HG02623 (cell line): ENCODE measurements at regions not wholly inside any gene's neighbourhood (a gene's known extent, or its start where the extent isn't known, plus 50 kb on each side); places are given as distances from the start of the nearest gene placed in this dataset.

ENCODE experiments used
- ATAC-seq: cut with Tn5 transposase; IDR thresholded peaks from one replicate; pipeline ENCODE4 v1.9.1; 2021; ENCODE audit warnings: moderate library complexity; ENCODE audit not compliant: unreplicated experiment

DNA sequence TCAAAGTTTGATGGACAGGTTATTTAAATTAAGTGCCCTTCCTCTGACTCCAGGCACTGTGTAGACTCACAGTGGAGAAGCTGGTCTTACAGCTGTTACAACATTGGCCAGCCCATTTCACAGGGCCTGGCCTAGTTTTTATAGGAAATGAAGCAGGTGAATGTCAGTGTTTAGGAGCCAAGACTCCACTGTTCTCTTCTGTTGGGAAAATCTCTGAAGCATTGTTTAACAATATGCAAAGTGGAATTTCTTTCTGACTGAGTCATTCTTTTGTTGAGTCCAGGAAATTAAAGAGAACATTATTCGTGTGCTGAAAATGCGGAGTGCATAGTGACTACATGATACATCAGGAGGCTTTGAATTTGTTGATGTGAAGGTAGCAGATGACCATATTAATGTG, 64.7 kb downstream of the ARRDC4 start:
- ATAC-seq = no peak

DNA sequence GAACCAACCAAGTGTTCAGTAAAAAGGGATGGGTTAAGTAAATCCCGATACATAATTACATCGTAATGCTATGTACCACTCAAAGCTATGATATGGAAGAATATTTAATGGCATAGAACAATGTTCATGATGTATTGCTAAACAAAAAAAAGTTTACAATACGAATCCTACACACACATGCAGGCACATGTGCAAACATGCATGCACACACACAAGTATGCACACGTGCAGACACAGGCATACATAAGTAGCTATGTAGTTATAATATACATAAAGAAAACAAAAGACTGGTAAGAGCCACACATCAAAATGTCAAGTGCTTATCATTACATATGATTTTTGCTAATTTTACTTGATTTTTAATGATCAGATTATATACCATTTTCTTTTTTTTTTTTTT, 74.2 kb downstream of the ARRDC4 start:
- ATAC-seq = no peak

DNA sequence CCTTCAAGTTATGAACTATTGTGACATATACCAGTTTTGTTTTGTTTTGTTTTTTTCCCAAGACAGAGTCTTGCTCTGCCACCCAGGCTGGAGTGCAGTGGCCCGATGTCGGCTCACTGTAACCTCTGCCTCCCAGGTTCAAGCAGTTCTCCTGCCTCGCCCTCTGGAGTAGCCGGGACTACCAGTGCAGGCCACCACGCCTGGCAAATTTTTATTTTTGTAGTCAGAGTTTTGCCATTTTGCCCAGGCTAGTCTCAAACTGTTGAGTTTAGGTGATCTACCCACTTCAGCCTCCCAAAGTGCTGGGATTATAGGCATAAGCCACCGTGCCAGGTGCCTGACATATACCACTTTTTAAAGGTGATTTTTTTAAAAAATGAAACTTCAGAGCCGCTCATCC, 74.6 kb downstream of the ARRDC4 start:
- ATAC-seq = no peak

DNA sequence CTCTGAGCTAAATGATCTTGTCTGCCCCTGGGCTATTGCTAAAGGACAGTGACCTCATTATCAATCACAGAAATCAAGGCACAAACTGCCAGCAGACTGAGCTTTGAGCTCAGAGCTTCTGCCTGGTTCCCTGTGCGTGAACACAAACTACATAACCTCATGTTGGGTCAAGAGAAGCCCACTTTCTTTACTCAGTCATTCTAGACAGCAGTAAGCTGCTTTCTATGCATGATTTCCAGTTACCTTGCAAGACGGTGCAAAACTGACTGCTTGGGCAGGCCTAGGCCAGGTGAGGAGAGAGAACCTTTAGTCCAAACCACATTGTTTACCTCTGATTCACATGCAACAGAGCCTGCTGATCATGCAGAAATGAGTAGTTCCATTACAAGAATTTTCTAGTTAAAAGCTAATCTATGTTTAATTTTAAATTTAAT, 75.1 kb downstream of the ARRDC4 start:
- no peak for ATAC-seq

DNA sequence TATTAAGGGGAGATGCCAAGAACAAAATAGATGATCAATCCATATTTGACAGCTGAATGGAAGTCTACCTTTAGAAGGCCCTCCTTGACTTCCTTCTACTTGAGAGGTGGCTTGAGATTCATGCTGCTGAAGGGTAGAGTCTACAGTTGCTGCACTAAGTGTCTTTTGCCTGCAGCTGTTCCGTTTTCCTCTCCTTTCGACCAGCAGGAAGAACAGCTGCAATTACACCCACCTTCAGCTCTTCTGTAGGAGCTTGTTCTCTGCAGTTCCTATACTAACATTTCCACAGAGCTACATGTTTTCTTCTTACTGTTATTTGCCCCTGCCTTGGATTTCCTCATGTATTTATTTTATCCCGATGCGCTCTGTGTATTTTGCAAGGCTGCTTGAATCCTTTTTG, 79.1 kb downstream of the ARRDC4 start:
- no peak for ATAC-seq

DNA sequence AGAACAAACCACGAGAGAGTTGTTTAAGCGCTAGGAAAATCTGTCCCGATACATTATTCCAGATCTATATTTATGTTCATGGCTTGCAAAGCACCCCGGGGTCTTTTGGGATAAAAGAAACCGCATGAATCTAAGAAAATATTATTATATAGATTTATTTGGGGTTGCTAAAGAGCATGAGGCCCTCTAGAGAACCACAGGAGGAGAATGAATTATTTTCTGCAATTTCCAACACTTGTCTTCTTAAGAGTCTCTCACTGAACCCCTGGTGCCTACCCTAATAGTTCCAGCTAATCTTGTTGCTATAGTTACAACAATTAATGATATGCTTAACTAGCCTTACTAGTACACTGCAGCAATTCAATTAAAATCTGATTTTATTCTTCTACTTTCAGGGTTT, 79.6 kb downstream of the ARRDC4 start:
- ATAC-seq = no peak

DNA sequence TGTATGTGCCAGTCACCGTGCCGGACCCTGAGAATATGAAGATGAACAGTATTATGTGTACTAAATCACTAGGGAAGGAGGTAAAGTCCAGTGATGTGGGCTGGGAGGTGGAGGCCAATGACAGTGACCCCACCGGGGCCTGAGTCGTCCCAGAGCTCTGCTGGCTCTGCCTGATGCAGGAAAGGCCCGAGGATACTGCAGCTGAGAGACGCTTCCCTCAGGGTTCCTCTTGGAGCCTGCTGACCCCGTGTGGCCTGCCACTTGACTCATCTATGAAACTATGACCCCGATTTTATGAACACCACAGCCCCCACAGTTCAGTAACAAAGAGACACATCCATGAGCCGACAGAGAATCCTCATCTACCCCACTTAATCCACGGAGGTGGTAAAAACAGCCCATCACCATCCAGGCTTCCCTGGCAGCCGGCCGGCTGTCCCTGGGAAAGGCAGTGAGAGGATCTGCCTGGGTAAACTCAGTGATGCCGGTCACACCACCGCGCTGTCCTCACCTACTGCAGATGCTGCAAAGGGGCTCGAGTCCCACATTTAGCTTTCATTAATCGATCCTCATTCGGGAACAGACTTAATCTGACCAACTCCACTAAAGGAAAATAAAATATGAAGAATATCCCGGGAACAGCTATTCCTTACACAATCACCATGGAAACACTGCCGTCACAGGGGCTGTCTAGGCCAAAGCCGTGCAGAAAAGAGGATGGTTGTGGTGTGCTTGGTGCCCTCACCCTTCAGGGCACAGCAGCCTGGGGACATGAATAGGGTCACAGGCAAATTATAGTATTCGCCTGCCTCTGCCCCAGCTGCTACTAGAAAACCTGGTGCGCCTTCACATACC, 82.9 kb downstream of the ARRDC4 start:
- no peak for ATAC-seq

DNA sequence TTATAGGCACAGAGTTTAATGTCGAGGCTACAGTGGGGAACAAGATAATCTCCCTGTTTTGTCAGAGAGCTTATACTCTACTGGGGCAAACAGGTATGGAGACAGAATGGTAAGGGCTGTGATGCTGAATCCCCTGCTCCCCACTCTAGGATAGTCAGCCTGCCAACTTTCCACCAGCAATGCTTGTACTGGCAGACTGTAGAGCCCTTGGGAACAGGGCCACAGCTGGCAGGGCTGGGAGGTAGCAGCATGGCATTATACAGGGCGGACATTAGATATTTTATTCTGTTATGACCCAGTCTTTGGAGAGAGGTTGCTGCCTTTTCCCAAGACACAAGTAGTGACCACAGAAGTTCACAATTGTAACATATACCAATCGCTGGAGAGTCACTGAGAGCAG, 91.2 kb downstream of the ARRDC4 start:
- ATAC-seq = no peak

DNA sequence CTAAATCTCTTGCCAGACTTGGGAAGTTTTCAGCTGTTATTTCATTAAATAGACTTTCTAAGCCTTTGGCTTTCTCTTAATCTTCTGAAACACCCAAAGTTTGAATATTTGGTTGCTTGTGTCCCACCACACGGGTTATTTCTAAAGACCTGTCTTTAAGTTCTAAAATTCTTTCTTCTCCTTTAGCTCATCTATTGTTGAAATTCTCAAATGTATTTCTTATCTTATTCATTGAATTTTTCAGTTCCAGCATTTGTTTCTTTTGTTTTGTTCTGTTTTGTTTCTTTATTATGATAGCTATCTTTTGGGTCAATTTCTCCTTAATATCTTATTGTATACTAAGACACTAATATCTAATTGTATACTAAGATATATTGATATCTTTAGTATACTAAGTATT, 97.0 kb downstream of the ARRDC4 start:
- no peak for ATAC-seq

DNA sequence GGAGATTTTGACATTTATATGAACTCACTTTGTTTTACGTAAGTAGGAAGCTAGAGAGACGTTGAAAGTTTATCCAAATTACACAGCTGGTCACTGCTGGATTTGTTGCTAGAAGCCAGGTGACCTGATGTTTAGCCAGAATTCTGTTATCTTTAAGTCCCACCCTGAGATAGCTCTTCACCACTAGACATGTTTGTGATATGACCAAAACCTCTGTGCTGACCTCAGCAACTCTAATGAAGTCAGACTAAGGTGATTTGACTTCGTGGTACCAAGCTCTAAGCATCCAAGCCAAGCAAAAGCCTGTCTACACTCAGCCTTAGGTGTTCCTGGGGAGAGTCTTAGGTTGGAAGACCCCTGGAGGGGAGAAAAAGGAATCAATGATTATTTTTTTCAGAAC, 102.4 kb downstream of the ARRDC4 start:
- ATAC-seq = no peak

DNA sequence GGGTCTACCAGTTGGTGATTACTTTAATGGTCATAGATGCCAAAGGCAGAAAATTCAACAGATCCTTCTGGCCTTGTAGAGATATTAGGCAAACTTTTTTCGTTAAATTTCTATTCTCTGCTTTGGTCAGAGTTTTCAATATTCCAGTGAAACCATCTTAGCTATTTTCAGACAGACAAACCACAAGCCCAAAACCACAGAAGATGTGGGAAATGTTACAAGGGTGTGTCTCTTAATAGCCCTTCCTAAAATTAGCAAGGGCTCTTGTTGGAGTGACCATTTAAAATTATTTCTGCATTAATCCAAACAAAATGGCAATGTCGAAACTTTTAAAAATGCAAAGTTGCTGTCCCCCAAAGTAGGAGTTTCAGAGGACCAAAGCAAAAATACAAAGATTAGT, 102.8 kb downstream of the ARRDC4 start:
- ATAC-seq = no peak

DNA sequence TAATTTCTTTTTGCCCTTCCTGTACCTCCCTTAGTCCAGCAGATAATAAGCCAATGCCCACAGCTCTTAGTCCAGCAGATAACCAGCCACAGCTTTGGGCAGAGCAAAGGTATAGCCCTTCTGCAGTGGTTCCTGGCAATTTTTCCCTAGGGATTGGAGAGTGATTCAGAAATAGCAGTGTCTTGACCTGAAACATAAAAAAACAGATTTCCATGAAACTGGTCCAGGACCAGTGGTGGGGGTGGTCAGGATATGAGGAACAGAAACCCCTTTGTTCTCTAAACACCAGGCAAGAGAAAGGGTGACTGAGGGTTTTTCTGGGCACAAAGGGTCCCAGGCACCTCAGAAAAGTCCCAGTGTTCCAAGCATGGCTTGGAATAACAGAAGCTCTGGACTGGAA, 103.4 kb downstream of the ARRDC4 start:
- ATAC-seq = no peak

DNA sequence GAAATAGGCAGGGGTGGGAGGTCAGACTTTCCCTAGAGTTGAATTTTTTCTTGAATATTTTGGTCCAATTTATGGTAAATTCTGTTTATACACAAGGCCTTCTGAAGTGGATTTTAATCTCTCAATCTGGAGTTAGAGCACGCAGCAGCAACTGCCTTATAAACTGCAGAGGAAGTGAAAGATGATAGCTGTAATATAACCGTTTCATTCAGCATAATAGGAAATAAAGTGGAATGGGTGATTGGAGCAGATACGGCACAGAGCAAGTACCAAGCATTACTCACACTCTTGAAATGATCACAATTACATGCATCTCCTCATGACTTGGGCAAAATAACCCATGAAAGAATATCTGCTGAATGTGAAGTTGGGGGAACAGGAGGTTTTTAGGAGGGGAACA, 106.8 kb downstream of the ARRDC4 start:
- ATAC-seq = no peak

DNA sequence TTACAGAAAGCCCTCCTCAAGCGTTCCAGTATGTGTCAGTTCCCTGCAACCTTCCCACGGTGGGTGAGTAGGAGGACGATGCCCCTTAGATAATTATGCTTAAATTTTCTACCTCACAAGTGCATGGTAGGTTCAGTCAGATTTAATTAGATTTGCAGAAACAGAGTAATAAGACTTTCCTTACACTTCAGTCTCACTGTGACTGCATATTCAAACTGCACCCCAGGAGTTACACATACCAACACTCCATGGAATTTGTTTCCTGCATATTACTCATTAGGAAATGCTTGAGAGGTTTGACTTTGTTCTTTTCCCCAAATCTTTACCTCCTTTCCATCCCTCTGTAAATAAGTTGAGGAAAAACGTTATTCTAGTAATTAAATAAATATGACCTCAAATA, 108.8 kb downstream of the ARRDC4 start:
- no peak for ATAC-seq

DNA sequence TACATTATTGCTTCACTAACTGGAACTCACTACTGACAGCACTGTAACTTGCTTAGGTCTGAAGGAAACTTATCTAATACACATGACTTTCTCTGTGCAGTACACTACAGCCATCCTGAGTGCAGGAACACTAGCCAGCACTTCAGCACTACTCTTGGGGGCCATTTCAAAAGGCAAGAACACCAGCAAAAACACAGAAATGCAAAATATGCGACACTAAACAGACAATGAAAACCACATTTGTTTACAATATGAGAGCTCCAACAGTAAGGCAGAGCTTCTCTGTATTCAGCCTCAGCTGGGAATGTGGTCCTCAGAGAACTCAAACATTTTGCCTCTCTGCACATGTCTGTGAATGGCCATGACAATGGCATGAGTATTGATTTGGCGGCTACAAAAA, 109.6 kb downstream of the ARRDC4 start:
- ATAC-seq = no peak

DNA sequence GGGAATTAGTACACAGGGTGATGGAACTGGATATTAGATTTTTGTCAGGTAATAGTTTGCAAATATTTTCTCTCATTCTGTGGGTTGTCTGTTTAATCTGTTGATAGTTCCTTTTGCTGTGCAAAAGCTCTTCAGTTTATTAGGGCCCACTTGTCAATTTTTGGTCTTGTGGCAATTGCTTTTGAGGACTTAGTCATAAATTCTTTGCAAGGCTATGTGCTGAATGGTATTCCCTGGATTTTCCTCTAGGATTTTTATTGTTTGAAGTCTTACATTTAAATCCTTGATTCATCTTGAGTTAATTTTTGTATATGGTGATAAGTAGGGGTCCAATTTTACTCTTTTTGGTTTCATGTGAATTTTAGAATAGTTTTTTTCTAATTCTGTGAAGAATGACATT, 111.3 kb downstream of the ARRDC4 start:
- ATAC-seq = no peak

DNA sequence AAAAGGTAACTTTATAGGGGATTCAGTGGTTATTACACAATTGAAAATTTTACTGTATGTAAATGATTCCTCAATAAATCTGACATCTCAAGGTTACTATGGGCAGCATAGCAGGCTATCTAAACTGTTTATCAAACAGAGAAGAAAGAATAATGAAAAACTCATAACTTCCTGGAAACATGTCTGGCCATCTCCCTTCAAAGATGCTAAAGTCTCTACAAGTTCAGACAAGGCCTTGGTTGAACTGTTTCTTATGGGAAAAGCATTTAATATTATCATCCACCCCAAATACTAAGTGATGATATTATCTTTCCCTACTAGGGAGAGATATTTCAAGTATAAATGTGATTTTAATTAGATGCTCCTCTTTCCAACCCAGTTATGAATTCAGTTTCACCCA, 114.9 kb downstream of the ARRDC4 start:
- no peak for ATAC-seq

DNA sequence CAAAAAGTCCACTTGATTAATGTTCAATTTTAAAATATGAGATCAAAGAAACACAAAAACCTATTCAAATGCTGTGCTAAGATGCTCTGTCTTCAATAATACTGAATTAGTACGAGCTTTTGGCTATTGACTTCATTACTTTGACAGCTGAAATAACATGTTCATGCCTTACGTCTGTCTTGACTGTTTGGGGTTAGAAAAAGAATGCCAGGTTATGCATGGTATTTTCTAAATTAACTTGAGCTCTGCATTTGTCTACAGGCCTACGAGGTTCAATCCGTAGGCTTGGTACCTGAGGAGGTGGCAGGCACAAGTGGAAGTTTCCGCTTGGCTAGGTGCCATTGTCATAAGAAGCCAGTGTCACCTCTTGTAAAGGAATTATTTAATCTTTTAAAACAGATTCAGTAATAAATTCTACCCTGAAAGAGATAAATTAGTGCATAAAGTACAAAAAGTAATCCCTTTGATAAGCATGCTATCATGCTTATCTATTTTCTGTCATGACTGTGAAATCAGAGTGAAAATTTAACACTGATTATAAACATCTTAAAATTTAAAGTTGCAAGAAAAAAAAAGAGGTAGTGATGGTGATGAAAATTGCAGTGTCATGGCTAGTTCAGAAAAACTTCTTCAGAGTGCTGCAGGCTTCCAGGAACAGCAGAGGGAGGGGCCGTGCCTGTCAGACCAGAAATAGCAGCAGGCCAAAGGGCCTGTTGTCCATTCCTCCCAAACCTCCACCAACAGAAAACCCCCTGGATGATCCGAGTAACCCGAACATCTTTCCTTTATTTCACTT, 115.7 kb downstream of the ARRDC4 start:
- no peak for ATAC-seq

DNA sequence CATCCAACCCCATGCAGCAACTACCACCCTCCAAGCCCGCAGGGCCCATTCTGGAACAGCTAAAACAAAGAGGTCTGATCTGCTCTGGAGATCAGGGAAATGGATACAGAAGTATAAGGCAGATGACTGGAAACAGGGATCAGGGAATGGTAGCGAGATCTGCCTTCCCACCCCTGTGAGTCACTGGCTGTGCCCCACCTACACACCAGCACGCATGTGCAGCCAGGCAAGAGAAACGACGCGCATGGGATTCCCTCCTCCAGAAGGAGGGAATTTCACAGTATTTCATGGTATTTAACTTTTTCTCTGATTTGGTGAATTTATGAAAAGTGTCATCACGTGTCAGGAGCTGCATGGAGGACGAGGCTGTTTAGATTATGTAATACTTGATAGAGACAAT, 116.7 kb downstream of the ARRDC4 start:
- ATAC-seq = no peak

DNA sequence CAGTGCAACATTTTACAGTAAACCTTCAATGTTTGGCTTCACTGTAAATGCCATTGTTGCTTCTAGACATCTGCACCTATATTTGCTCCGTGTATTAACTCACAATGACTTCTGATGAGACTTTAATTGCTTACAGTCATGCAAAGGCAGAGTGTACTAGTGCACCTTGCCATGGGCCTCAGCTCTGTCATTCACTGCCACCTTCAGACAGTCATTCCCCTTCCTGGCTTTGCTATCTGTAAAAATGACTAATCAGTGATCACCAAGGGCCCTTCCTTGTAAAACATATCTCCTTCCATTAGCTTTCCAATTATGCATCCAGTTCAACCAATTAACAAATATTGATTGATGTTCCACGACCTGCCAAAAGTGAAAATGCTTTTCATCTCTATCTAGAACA, 120.3 kb downstream of the ARRDC4 start:
- ATAC-seq = no peak

DNA sequence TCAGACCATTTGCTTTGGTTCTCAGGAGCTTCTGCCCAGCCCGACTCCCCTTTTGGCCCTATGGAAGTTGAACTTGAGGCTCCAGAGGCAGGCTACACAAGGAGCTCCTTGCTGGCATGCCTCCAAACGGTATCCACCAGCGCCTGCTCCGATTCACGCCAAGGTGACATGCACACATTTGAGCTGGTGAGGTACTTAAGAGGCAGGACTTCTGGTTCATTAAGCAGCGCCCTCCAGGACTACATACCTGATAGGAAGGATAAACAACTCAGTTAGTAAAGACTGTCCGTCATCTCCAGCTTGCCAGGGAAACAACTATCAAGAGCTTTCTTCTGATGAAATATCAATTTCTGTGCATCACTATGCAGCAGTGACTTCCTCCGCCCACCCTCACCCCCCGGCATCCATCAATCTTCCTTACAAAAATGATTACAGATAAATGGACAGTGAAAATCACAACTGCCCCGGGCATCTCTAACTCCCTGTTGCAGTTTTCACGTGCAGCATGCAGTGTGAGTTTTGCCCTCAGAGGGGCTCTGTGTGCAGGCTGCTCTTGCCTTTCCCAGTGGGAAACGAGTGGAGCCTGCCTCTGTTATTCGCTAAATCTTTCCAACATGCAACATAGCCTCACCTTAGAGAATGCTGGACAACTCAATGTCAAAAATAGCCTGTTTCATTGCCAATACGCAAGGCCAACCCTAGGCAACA, 122.9 kb downstream of the ARRDC4 start:
- ATAC-seq = no peak
